ENCODE measurements at regions not wholly inside any gene's neighbourhood (a gene's known extent, or its start where the extent isn't known, plus 50 kb on each side); places are given as distances from the start of the nearest gene placed in this dataset.

- no peak for DNase-seq
These were observed 645.2 kb downstream of the MED13L start for GRCh38 chr12:115632308-115632707.

- no peak for DNase-seq
These were observed 647.4 kb downstream of the MED13L start for GRCh38 chr12:115630136-115630535.

DNA sequence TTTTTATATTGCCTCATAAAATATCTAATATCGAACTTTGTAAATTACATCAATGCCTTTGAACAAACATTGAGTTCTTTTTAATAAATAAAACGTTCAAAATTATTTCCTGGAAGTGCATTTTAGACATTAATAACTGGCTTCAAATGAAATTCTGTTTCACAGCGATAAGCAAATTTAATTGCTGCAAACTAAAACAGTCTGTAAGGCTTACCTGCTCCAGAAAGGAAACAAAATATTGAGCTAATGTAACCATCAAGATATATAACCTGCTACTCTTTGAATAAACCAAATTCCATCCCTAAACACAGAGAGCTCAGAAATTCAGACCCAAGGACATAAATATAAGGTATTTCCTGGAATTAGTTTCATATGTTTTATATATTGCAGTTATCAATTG is 651.3 kb downstream of the MED13L start:
- DNase-seq = no peak

- DNase-seq = no peak
These were observed 653.6 kb downstream of the MED13L start for GRCh38 chr12:115623764-115624334.

DNA sequence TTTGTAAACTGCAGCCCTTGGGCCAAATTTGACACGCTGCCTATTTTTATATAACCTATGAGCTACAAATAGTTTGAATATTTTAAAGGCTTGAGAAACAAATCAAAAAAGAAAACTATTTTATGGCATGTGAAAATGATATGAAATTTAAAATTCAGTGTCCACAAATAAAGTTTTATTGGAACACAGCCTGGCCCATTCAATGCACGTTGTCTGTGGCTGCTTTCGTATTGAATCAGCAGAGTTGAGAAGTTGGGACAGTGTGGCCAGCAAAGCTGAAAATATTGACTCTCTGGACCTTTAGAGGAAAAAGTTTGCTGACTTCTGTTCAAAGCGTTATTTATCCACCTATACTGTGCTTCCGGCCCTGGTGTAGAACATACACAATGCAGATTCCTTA is 654.2 kb downstream of the MED13L start:
- DNase-seq = no peak

DNA sequence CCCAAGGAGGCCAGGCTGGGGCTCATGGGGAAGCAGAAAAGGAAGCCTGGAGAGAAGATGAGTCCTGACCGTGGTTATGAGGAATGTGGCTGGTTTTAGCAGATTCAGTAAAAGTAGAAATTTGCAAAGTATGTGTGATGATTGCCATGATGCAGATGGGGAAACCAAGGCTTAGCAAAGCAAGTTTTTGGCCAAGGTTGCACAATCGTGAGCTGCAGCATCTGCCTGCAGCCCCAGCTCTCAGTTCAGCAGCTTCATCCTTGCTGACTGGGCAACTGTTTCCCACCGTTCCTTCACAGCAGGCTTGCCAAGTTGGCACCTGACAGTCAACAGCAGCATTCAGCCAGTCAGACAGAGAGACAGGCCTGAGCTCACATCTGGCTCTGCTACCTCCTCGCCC is 656.7 kb downstream of the MED13L start:
- DNase-seq = no peak

DNA sequence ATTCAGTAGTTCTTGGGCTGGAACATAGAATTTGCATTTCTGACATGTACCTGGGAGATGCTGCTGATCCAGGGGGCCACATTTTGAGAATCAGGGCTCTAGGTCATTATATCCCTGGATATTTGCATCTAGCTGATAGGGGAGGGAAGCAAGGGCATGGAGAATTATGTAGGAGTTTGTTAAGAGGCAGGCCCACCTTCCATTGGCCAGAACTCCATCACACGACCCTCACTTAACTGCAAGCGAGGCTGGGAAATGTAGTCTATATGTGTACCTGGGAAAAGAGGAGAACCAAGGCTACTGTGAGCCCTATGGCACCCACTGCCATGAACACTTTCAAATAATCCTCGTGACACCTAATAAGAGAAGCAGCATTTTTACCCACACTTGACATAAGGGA is 657.6 kb downstream of the MED13L start:
- no peak for DNase-seq

DNA sequence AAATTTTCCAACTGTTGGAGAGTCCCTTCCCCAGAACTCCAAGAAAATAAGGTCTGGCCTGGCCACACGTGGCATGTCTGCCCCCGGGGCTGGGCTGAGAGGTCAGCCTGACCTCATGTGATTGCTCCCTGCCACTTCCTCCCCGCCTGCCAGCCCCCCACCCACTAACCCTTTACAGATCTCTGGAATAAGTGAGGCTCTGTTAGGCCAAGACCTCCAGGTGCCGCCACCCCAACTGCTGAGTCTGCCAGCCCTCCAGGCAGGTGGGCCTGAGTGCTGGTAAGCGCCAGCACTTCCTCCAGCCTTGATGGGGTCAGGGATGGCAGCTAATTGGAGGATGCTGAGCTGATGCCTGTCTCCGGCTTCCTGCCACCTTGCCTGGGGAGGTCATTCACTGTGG is 658.4 kb downstream of the MED13L start:
- no peak for DNase-seq

DNA sequence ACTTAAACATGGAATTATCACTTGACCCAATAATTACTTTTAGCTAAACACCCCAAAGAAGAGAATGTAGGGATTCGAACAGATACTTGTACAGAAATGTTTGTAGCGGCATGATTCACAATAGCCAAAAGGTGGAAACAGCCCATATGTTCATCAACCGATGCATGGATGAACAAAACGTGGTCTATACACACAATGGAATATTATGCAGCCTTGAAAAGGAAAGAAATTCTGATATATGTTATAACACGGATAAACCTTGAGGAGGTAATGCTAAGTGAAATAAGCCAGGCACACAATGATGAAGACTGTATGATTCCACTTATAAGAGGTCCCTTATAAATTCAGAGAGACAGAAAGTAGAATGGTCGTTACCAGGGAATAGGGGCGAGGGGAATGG is 659.4 kb downstream of the MED13L start:
- no peak for DNase-seq

- no peak for DNase-seq
These were observed 660.1 kb downstream of the MED13L start for GRCh38 chr12:115617391-115617790.

DNA sequence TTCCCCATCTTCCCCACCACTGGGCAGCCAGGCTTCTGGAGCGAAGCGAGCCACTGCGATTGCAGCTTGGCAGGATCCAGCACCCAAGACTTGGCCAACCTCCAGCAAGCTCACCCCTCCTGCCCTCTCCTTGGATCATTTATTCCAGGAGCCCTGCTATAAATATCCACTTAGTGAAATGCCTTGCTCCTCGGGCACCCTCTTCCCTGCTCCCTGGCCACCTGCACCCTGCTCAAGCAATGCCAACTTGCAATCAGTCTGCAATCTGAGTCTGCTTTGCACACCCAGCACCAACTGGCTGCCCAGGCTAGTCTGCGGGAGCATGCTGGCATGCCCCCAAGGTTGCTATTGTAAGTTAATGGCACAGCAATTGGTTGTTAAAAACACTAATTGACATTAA is 666.0 kb downstream of the MED13L start:
- DNase-seq = no peak

GRCh38 chr12:115609347-115609746 is 668.1 kb downstream of the MED13L start:
- no peak for DNase-seq

DNA sequence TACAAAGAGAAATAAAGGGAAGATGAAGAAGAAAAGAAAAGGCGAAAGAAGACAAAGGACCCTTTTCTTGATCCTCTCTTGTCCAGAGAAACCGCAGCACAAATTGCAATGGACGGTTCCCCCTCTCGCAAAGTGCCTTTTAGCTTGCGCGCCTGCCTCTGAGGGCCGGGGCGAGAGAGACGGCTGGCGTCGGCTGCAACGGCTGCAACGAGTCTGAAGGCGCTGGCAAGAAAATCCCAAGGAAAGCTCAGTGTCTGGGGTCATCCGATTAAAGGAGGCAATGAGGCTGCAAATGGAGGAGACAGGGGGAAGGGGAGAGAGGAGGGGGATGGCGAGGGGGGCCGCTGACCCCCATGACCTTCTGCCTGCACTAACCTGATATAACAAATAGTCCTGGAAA is 671.5 kb downstream of the MED13L start:
- no peak for DNase-seq

DNA sequence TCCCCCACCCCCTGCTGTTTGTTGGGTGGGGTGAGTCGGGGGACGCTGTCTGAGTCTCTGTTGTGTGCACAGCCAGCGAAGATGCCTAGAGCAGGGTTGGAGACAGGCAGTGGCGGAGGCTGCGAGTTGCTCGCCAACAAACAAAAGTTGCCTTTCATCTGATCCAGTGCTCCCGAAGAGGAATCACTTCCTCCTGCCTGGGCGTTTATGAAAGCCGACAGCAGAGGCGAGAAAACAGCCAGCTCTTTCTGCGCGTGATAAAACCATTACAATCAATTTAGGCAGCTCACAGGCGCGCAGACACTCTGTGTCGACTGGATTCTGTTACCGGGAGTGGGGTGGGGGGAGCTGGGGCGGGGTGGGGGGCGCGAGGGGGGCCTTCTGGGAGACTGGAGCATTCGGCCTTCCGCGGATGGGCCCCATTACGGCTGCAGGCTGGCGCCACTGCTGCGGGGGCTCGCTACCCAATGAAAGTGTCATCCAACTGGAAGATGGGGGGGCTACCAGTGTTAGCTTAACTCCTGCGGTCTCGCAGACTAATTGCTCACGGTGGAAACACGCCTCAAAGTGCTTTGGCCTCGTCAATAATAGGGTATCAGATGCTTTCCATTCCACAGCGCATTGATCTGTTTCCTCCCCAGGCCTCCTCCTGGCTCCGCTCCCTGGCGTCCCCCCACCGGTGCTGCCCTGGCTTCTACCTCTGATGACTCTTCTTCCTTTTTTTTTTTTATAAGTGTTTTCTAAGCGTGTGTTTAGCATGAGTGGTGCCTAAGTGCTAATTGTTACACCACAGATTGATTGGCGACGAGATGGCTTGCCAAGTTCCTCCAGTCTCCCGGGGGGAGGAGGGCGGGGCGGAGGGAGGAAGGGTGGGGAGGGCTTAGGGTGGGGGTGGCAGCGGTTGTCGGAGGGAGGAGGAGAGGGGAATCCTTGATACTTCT is 678.4 kb downstream of the MED13L start:
- no peak for DNase-seq

DNA sequence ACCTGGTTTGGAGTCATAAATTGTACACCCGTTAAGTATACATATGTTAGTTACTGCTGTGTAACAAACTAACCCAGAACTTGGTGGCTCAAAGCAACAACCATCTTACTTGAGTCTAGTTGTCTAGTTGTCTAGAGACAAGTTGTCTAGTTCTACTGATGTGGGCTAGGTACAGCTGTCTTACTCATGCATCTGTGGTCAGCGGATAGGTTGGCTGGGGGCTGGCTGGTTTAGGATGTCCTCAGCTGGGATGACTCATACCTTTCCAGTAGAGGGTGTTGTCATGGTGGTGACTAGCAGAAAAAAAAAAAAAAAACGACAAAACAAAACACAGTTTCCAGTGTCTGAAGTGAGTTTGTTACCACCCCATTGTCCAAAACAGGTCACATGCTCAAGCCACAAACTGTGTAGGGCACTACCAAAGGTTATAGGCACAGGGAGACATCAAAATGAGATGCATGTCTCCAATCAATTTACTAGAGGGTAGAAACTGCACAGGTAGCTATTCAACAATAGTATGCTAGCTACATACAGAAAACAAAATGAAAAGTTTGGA is 680.3 kb downstream of the MED13L start:
- DNase-seq = no peak

DNA sequence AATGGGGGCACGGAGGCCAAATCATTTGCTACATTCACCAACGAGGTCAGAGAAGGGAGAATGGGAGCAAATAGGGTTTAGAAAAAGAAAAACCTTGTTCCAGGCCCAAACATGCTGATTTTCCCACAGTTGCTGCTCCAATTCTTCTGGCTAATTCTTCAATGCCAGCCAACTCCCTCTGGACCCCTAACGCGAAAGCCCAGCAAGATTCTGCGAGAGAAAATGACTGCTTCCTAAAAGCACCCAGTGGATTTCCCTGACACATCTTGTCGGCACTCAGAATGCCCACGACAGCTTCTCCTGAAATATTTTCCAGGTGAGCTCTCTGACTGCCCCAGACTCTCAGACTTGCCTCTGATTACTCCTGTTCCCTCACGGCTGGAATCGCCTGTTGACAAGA is 689.4 kb downstream of the MED13L start:
- DNase-seq = no peak

DNA sequence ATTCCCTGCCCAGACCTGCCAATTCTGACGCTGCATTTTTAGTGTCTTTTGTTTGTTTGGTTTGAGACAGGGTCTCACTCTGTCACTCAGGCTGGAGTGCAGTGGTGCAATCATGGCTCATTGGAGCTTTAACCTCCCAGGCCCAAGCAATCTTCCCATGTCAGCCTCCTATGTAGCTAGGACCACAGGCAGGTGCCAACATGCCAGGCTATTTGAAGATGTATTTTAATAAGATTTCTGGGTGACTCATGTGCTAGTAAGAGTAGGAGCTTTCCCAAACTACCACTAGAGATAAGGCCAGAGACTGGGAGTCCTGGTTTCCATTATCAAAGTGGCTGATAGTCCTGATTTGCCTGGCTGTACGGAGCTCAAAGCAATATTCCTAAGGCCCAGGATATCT is 693.3 kb downstream of the MED13L start:
- DNase-seq = no peak

- DNase-seq = no peak
These were observed 693.9 kb downstream of the MED13L start for GRCh38 chr12:115583591-115583990.

- no peak for DNase-seq
These were observed 700.1 kb downstream of the MED13L start for GRCh38 chr12:115577401-115577800.

DNA sequence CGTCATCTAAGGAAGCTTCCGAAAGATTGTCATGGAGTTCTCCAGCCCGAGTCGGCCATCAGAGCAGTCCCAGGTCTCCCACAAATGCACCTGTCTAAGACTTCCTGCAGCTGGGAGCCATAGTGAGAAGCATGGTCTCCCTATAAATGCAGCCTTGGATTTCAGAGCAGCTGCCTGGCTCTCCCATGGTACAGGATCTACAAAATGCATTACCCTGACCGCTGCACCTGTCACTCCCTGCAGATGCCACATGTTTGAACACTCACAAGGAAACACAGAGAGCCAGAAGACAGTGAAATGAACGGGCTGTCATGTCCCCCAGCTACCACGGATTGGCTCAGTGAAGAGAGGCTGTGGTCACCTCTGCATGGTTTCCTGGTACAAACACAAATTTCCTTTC is 702.7 kb downstream of the MED13L start:
- DNase-seq = no peak

GRCh38 chr12:115572440-115572839 is 705.1 kb downstream of the MED13L start:
- DNase-seq = no peak

DNA sequence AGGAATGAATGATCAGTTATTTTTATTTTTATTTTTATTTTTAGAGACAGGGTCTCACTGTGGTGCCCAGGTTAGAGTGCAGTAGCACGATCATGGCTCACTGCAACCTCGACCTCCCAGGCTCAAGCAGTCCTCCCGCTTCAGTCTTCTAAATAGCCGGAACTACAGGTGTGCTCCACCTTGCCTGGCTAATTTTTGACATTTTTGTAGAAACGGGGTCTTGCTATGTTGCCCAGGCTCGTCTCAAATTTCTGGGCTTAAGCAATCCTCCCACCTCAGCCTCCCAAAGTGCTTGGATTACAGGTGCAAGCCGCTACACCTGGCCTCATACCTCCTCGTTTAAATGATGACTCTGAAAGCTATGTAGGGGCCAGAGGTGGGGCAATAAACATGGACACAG is 706.0 kb downstream of the MED13L start:
- DNase-seq = no peak

- no peak for DNase-seq
These were observed 706.5 kb downstream of the MED13L start for GRCh38 chr12:115571027-115571426.

DNA sequence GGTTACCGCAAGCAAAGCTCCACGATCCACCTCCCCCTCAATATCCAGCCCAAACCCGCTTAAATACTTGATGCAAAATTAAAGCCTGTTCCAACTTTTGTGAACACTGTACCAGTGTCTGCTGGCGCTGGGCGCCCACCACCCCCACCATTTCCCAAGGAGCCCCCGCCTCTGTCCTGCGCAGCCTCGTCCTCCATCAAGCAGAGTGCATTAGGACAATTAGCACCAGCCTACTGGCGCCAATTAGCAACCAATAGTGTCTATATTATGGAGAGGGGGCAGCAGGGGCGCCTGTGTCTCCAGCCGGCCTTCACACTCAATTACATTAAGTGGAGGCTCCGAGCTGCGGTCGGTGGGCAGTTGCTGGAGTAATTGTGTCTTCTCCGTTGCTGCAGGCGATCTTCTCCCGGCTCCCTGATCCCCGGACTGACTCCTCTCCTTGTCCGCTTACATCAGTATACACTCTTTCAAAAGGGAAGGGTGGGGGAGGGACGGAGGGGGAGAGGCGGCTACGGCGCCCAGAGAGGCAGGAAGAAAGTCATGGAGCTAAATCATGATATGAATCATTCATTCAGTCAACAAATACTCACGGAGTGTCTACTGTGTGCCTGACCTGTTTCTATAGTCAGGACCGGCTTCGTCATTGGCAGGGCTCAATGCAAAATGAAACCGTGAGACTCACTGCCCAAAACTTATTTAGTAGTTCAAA is 707.3 kb downstream of the MED13L start:
- no peak for DNase-seq
